ENCODE measurements at regions not wholly inside any gene's neighbourhood (a gene's known extent, or its start where the extent isn't known, plus 50 kb on each side); places are given as distances from the start of the nearest gene placed in this dataset.
A peak's percentile ranks its signal among the peaks of the same experiment; 100 is the strongest.

- WGBS = 92% methylated on average over 15 of the region's 15 CpGs
- no peaks in the 10 kb centered on the region for H3K4me1 ChIP-seq (replicated peaks)
- no peaks in the 10 kb centered on the region for H3K27me3 ChIP-seq (replicated peaks; ENCODE audit: insufficient read depth)
- no peak overlapping the region for H3K4me3 ChIP-seq
- DNase-seq (ENCODE audit: low spot score) = no peak
- H3K27ac ChIP-seq = peak overlapping the region in 1 of 2 donors; percentile 54
- H3K36me3 ChIP-seq = no peaks in the 10 kb centered on the region
- intact Hi-C loops (cut with DNase I) = no loop called here
- no peaks in the 10 kb centered on the region for H3K9me3 ChIP-seq
- TF ChIP-seq POLR2AphosphoS5 (IDR thresholded peaks at IDR 0.05) = no peak
- no peak for TF ChIP-seq CTCF (IDR thresholded peaks at IDR 0.05)
- TF ChIP-seq POLR2A (IDR thresholded peaks at IDR 0.05) = no peak
These were observed 396.2 kb upstream of the DUSP10 start for GRCh38 chr1:222138095-222138494.

- Histone ChIP-seq H3K27me3 (replicated peaks; ENCODE audit: insufficient read depth) (no peaks in the 10 kb centered on the region), H3K27ac (peak overlapping the region; percentile 3 to 54), H3K36me3 (no peaks in the 10 kb centered on the region), H3K4me1 (replicated peaks) (no peaks in the 10 kb centered on the region), H3K9me3 (no peaks in the 10 kb centered on the region), H3K4me3 (no peak overlapping the region)
- peak; percentile 22 for DNase-seq (ENCODE audit: low spot score)
- TF ChIP-seq POLR2AphosphoS5 (IDR thresholded peaks at IDR 0.05) = peak; percentile 76
- no peak for TF ChIP-seq POLR2A (IDR thresholded peaks at IDR 0.05)
- peak in 1 of 4 experiments; percentile 18 for TF ChIP-seq CTCF (IDR thresholded peaks at IDR 0.05)
- WGBS = 45% methylated on average over 1 of the region's 1 CpG
- intact Hi-C loops (cut with DNase I) = no loop called here
These were observed 395.0 kb upstream of the DUSP10 start for GRCh38 chr1:222136869-222137268.

GRCh38 chr1:222129041-222129440 is 387.2 kb upstream of the DUSP10 start:
- TF ChIP-seq POLR2AphosphoS5 (IDR thresholded peaks at IDR 0.05) (no peak), CTCF (IDR thresholded peaks at IDR 0.05) (no peak), POLR2A (IDR thresholded peaks at IDR 0.05) (no peak)

GRCh38 chr1:222127526-222128152 is 385.8 kb upstream of the DUSP10 start:
- Histone ChIP-seq H3K4me3 (no peak overlapping the region), H3K27ac (no peak overlapping the region), H3K9me3 (no peaks in the 10 kb centered on the region), H3K27me3 (replicated peaks; ENCODE audit: insufficient read depth) (no peaks in the 10 kb centered on the region), H3K4me1 (replicated peaks) (no peaks in the 10 kb centered on the region), H3K36me3 (no peaks in the 10 kb centered on the region)
- 82% methylated on average over 3 of the region's 3 CpGs for WGBS
- intact Hi-C loops (cut with DNase I) = no loop called here
- TF ChIP-seq CTCF (IDR thresholded peaks at IDR 0.05) (no peak), POLR2AphosphoS5 (IDR thresholded peaks at IDR 0.05) (no peak), POLR2A (IDR thresholded peaks at IDR 0.05) (no peak)
- no peak for DNase-seq (ENCODE audit: low spot score)

More at GRCh38 chr1:222129041-222129440, 387.2 kb upstream of the DUSP10 start:
- Histone ChIP-seq H3K27ac (no peak overlapping the region), H3K9me3 (no peaks in the 10 kb centered on the region), H3K36me3 (no peaks in the 10 kb centered on the region), H3K4me3 (no peak overlapping the region), H3K4me1 (replicated peaks) (no peaks in the 10 kb centered on the region), H3K27me3 (replicated peaks; ENCODE audit: insufficient read depth) (no peaks in the 10 kb centered on the region)
- DNase-seq (ENCODE audit: low spot score) = no peak
- intact Hi-C loops (cut with DNase I) = no loop called here

- DNase-seq (ENCODE audit: low spot score) = no peak
- no peaks in the 10 kb centered on the region for H3K9me3 ChIP-seq
- no peaks in the 10 kb centered on the region for H3K4me1 ChIP-seq (replicated peaks)
- H3K36me3 ChIP-seq = no peaks in the 10 kb centered on the region
- H3K27me3 ChIP-seq (replicated peaks; ENCODE audit: insufficient read depth) = no peaks in the 10 kb centered on the region
- no peak overlapping the region for H3K27ac ChIP-seq
- TF ChIP-seq CTCF (IDR thresholded peaks at IDR 0.05) (no peak), POLR2A (IDR thresholded peaks at IDR 0.05) (no peak), POLR2AphosphoS5 (IDR thresholded peaks at IDR 0.05) (no peak)
- 79% methylated on average over 2 of the region's 2 CpGs for WGBS
- no peak overlapping the region for H3K4me3 ChIP-seq
- intact Hi-C loops (cut with DNase I) = no loop called here
These were observed 385.2 kb upstream of the DUSP10 start for GRCh38 chr1:222127096-222127495.

Data from prostate gland (tissue), 2 donors.